Putamen (tissue), 1 donor: ENCODE measurements at regions not wholly inside any gene's neighbourhood (a gene's known extent, or its start where the extent isn't known, plus 50 kb on each side); places are given as distances from the start of the nearest gene placed in this dataset.

Source experiments
- DNase-seq: peaks from one replicate; pipeline ENCODE4 v3.0.0-alpha.2; 2016; ENCODE audit warnings: low spot score

DNA sequence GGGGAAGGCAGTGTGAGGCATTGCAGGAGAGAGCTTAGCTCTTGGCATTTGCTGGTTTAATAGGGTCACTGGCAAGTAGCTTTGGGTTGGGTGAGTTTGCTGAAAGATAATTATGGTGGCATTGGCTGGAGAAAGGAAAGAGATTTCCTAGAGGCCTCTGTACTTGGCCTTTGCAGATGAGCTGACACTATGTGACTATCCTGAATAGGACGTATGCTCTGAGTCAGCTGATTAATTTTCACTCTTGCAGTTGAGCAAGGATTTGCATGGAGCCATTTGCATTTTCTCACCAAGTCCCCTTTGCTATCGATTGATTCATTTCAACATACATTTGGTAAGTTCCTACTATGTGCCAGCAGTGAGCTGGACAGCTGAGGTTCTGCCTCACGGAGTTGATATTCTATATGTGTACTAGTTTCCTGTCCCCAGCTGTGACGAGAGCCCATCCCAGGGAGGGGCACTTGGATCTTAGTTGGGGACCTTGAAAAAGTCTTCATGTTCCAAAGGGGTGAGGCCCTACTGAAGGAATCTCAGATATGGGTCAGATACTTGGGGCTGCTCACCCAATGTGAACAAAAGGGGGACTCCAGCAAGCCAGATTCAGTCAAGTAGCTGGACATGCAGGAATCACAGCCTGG lies 245.7 kb downstream of the LOXHD1 start:
- no peak for DNase-seq

DNA sequence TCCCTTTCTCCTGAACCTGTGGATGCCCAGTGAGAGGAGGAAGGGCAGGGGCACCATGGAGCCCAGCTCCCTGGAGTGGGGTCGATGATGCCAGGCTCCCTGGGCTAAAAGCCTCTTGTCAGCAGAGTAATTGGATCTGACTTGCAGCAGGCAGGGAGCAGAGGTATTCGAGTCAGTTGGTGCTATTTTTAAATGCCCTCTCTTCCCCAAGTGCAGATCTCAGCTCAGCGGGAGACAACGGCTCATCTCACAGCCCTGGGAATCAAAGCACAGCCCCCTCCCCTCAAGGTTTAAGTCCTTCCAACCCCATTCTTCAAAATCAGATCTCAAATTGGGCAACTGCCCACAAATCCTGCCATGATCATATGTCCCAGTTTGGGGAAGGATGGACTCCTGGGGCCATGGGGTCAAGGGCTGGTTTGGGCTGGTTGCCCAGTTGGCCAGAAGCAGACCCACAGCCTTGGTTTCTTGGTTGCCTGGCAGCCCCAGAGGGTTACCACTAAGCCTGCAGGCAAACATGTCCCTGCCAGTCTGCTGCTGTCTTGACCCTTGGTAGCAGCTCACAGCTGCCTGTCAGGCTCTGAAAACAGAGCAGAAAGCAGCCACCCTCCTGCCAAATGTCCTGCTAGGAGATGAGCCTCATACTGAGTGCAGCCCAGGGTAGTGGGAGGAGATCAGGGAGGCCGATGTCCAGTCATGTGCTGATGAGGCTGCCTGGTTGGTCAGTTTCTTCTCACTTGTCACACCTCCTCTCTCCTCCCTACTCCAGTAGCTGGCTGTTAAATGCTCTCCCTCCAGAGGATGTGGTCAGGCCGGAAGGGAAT lies 244.9 kb downstream of the LOXHD1 start:
- DNase-seq, result no peak

DNA sequence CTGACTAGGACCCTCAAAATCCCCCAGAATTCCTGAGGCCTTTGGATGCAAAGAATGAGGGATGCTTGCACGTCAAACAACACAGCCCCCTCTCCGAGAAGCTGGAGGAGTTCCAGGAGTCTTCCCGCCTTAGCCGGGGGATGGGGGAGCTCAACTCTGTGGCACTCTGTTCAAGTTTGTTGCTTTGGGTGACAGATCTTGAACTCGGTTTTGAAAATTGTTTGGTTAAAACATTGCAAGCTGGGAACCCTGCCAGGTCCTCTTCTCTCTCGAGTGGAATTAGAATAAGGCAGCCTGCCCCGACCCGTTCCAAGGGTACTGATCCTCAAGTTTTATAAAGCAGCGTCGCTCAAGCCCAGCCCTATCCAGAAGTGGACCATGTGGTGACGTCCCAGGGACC lies 244.1 kb downstream of the LOXHD1 start:
- no peak for DNase-seq

DNA sequence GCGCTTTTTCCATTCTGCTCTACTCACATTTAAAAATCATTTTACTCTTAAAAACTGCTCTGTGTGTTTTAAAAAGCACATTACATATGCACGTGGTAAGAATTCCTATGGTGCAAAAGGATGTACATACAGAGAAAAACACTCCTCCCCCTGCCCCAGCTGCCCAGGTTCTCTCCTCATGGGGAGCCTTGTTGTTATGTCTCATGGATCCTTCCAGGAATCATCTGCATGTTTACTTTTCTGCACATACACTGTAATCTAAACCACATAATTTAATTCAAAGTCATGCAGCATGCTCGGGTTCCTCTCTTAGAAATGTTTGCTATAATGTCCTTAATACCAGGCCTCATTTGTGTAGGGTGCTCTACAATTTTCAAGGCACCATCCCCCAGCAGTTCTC lies 243.3 kb downstream of the LOXHD1 start:
- DNase-seq, result no peak

DNA sequence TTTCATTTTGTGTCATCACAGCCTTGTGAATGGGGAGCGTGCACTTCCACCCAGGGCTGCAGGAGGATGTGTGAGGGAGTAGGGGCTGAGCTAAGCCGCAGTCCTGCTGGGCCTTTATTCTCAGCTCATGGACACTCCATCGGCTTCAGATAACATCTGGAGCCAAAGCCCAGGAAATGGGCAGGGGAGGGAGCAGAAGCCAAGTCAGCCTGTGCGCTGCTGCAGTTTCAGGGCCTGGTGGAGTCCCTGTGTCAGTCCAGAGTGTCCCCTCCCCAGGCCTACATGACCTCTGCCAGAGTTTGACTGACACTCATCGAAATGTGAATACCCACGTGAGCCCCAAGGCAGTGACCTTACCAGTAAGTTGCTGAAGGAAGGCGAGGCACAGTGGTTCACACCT lies 242.2 kb downstream of the LOXHD1 start:
- no peak for DNase-seq

DNA sequence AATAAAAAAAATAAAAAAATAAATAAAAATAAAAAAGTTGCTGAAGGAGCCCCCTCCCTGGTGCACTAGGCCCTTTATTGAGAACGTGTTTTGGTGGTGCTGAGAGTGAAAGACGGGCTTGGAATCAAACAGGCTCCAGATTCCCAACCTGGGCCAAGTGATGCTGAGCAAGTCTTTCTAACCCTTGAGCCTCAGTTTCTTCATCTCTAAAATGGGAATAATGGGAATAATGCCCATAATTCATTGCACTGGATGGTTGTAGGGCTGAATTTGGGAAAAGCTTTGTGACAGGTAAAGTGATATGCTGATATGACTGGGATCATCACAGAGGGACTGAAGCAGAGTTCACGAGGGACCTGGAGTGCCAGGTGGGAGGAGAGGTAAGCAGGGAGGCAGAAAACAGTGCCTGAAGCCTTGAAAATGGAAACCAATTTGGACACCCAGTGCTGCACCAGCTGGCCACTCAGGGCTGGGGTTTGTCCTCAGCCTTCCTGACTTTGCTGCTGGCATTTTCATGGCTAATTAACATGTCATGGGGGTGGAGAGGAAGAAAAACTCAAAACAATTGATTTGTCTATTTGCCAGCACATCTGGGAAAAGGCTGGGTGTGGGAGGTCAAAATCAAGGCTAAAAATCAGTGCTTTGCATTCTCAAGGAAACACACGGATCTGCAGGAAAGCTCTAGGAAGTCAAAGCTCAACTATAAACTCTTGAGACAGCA lies 241.3 kb downstream of the LOXHD1 start:
- DNase-seq, result no peak

DNA sequence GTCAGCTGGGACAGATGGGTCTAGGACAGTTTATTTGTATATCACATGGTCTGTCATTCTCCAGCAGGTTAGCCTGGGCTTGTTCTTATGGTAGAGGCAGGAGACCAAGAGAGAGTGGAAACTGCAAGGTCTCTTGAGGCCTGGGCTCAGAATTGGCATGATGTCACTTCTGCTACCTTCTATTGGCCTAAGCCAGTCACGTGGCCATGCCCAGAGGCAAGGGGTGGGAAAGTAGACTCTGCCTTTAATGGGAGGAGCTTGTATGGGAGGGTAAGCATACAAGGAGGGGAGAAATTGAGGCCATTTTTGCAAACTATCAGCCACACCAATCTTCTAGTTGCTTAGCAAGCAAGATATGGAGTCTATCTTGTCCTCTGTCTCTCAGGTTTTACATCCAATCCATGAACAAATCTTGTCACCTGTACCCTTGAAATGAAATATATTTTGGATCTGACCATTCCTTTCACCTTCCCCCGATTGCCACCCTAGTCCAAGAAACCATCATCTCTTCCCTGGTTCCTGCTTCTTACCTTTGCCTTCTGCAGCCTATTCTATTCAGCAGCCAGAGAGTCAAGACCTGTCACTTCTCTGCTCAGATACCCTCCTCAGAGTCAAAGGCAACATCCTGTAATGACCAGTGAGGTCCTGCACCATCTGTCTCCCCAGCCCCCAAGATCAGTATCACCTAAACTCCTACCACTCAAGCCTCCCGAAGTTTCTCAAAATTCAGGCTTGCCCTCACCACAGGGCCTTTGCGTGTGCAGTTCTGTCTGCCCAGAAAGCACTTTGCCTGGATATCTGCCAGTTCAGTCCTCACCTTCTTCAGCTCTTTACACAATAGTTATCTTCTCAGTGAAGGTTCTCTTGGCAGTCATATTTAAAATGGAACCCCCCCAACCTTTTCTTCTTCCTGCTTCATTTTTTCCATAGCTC lies 240.0 kb downstream of the LOXHD1 start:
- no peak for DNase-seq

DNA sequence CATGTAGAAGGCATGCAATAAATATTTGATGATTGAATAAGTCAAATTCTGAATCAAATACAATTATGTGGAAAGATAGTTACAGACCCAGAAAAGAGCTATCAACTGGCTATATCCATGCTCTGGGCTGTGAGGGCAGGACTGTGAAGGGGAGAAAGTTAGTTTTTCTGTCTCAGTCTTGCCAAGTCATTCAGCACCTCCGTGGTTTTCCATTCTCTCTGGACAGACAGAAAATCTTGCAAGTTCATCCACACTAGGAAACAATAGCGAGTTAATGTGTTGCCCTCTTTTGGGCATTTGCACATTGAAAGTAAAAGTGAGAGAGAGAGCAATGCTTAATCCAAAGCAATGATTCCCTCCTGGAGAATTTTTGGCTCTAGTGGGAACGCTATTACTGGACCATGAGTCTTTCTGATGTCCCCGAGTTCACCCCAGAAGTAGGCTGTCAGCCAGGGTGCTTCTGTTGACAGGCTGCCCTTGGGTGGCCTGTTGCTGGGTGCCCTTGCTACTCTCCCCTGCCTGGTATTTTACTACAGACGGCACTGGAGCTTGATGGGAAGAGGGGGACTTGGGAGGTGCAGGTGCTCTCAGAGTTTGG lies 238.3 kb downstream of the LOXHD1 start:
- DNase-seq, result no peak

DNA sequence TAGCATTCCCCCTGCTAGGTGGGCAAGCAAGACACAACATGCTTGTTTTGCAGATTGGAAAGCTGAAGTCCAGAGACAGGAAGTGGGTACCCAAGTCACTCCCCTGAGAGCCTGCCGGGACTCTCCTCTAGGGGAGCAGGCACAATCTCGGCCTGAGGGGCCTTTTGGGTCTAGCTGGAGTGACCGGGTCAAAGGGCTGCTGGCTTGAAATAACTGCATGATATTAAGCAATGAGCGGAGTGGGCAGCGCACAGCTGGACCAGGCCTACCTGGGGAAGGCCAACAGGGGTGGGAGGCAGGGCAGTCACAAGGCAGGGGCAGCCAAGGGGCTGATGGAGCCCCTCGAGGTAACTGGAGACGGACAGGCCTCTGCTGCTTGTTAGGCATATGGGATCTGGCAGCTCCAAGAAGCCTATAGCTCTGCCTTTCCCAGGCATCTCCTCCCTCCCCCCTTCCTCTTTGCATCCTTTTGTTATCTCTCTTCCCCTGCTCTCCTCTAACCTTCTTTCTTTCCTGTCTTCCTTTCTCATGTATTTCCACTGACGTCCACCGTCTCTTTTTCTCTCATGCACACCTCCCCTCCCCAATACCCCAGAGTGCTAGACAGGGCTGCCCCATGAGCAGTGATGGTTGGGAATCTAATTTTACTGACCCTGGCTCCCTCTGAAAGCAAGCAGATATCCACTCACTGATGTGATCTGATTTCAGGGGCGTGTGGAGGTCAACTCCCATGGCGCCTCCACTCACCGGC lies 237.5 kb downstream of the LOXHD1 start:
- DNase-seq, result no peak

DNA sequence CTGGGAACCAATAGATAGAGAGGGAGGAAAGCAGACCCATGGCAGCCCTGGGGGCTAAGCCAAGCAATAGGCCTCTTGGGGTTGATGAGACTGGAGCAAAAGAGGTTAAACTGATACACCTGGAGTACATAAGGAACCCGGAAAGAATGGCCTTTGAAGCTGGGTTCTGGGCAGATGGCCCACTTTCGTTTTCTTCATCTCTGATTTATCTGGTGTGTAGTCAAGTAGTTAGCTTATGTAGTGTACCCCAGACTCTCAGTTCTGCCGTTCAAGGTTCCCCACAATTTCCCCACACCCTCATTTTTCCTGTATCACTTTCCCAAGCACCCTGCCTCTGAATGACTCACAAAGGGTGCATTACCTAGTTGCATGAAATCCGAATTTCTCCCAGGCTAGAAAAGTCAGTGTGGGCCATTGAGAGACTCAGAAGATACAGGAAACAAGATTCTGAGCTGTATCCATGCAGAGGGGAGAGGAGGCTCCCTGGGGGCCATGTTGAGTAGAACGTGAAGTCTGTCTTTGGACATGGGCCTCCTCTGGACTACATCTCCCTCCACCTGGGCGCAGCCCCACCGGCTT lies 235.0 kb downstream of the LOXHD1 start:
- DNase-seq, result no peak

DNA sequence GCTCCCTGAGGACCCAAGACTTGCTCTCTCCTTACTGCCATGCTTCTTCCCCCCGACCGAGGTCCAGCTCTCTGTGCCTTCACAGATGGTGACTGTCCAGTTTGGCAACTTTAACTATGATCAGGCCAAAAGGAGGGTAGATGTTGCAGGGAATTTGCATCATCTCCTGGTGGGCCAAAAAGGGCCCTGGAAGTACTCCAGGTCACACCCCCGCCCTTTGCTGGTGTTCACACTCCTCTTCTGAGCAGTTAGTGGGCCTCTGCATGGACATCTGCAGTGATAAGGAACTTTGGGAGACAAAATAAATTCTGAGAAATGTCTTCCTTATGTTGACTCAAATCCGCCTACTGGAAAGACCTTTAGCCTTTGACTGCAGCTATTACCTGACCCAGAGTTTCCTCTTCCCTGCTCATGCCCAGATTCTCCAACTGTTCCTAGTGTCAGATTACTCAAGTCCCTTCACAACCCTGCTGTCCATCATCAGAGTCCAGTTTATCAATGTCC lies 234.4 kb downstream of the LOXHD1 start:
- DNase-seq, result no peak

DNA sequence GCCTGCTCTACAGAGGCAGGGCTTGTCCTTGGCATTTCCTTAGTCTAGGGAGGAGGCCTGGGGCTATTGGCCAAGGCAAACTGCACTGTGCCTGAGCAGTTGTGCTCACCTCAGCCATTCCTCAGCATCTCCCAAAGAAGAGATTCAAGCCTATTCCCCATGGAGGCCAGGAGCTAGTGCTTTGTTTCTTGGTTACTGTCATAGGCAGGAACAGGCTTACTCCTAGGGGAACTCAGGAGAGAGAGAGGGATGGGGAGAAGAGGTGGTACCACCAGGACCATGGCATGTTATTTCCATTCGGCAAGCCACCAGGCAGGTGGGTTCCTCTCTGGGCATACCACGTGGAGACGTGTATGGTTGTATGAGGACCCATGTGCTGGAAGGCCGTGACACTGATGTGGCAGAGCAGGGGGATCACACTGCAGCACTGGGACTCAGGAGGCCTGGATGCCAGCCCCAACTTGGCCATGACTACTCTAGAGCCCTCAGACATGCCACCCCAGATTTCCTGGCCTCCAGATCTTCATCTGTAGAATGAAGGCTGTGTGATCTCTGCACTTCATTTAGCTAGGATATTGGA lies 233.7 kb downstream of the LOXHD1 start:
- DNase-seq, result no peak

DNA sequence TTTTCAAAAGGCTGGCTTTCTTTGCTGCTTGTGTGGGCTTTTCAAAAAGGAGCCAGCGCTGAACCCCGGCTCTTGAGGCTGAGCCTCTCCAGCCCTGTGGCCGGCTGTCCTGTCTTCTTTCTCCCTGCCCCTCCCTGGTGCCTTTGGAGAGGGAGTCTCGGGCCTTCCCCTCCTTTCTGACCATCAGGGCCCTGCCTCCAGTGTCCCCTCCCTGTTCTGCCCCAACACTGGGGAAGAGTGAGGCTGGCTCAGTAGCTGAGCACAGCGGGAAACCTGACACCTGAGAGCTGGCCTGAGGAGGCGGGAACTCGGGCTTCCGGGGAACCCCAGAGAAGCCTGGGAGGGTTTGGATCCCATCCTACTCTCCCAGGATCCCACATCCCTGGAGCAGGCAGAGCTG lies 232.1 kb downstream of the LOXHD1 start:
- DNase-seq, result no peak

DNA sequence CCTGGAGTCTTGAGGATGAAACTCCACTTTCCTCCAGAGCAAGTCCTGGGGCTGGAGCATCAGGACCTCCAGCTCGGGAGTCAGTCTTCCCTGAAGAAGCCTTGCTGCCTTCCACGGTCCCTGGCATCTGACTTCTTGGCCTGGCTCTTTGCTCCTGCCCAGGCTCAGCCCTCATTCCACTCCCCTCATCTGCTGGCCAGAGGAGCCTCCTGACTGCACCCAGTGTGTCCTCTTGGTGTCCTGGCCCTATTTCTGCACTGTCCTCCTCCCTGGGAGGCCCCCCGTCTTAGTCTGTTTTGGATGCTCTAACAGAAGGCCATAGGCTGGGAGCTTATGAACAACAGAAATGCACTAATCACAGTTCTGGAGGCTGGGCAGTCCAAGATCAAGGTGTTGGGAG lies 231.5 kb downstream of the LOXHD1 start:
- DNase-seq, result no peak

DNA sequence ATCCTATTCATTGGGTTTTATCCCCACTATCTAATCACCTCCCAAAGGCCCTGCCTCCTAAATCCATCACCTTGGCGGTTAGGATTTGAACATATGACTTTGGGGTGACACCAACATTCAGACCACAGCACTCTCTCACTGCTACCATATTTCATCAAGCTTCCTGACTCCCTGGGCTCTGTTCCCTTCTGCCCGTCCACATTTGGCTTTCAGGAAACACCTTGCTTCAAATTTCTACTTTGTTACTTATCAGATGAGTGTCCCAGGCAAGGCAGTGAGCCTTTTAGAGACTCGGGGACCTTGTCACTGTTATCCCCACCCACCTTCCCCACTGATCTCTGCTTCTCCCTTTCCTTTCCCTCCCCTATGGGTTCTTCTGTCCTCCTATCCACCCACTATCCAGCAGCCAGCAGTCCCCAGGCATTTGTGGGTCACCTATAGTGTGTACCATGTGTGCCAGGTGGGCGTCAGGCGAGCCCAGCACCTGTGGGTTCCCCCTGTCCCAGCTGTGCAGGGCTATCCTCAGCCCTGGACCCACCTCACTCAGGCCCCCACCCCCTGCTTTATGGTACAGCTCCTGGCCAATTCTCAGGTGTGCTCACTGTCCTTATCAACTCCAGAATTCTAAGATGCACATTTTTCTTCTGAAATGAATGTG lies 230.9 kb downstream of the LOXHD1 start:
- DNase-seq, result no peak

DNA sequence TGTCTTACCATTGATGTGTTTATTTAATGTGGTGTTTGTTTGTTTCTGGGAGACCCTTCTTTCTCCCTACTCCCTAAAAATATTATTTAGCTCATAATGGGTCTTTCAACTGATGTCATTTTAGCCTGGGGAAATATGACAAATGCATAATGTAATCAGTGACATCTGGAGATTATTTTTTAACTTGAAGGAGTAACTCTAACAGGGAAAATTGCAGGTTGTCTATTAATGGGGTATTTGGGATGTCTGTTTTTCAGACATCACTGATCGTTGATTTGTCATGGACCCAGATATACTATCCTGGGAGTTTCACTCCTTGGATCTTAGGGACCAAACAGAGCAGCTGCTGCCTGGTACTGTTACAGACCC lies 230.4 kb downstream of the LOXHD1 start:
- no peak for DNase-seq
